ENCODE measurements at regions not wholly inside any gene's neighbourhood (a gene's known extent, or its start where the extent isn't known, plus 50 kb on each side); places are given as distances from the start of the nearest gene placed in this dataset.

- no TSS peak for BruUV-seq (replicated peaks)
- Histone ChIP-seq H3K9me1 (replicated peaks; ENCODE audit: control insufficient read depth, extremely low read depth, insufficient read depth, low read length) (no peaks in the 10 kb centered on the region), H3K4me2 (ENCODE audit: insufficient read depth, low read length) (no peak overlapping the region), H3K4me3 (replicated peaks in 1 of 3; ENCODE audit: insufficient read depth in 1 of 3, low read depth in 1 of 3, low read length in 3 of 3) (no peak overlapping the region), H3K27ac (ENCODE audit: insufficient read depth, low read depth, low read length) (no peak overlapping the region), H3K36me3 (ENCODE audit: control insufficient read depth in 2 of 2, extremely low read depth in 1 of 2, insufficient read depth in 2 of 2, low read length in 2 of 2) (no peaks in the 10 kb centered on the region), H3K79me2 (ENCODE audit: control insufficient read depth, insufficient read depth, low read length) (no peaks in the 10 kb centered on the region), H4K20me1 (replicated peaks; ENCODE audit: control insufficient read depth, extremely low read depth, insufficient read depth, low read length) (no peaks in the 10 kb centered on the region), H3K27me3 (ENCODE audit: control insufficient read depth in 2 of 2, insufficient read depth in 2 of 2, low read length in 2 of 2) (no peaks in the 10 kb centered on the region), H3K4me1 (ENCODE audit: control insufficient read depth, extremely low read depth, insufficient read depth, low read length) (no peaks in the 10 kb centered on the region), H3K9me3 (replicated peaks; ENCODE audit: control insufficient read depth, insufficient read depth, low read length) (no peaks in the 10 kb centered on the region), H3K9ac (replicated peaks; ENCODE audit: extremely low read depth, insufficient read depth, low read length) (no peak overlapping the region), H2AFZ (ENCODE audit: low read depth, low read length) (no peak overlapping the region)
- POLR2A ChIA-PET: no interaction called here
- DNase-seq (ENCODE audit: low read depth, low spot score): no peak
- intact Hi-C loops (cut with micrococcal nuclease) (no loop called here), dilution Hi-C loops (cut with MboI; ENCODE audit: extremely low pct_ligation_motif_present, low sequenced_read_pairs) (no loop called here)
- no peak for TF ChIP-seq POLR2A (IDR thresholded peaks at IDR 0.05; ENCODE audit: low read depth, low read length)
- no peak for TF ChIP-seq FOS (IDR thresholded peaks at IDR 0.05; ENCODE audit: borderline replicate concordance, insufficient read depth, low read length)
- TF ChIP-seq, protein P1, sequence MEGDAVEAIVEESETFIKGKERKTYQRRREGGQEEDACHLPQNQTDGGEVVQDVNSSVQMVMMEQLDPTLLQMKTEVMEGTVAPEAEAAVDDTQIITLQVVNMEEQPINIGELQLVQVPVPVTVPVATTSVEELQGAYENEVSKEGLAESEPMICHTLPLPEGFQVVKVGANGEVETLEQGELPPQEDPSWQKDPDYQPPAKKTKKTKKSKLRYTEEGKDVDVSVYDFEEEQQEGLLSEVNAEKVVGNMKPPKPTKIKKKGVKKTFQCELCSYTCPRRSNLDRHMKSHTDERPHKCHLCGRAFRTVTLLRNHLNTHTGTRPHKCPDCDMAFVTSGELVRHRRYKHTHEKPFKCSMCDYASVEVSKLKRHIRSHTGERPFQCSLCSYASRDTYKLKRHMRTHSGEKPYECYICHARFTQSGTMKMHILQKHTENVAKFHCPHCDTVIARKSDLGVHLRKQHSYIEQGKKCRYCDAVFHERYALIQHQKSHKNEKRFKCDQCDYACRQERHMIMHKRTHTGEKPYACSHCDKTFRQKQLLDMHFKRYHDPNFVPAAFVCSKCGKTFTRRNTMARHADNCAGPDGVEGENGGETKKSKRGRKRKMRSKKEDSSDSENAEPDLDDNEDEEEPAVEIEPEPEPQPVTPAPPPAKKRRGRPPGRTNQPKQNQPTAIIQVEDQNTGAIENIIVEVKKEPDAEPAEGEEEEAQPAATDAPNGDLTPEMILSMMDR (IDR thresholded peaks at IDR 0.05; ENCODE audit: extremely low read depth in 1 of 2, insufficient read depth in 1 of 2, low read depth in 1 of 2, low read length in 2 of 2): no peak
- TF ChIP-seq JUN (IDR thresholded peaks at IDR 0.05; ENCODE audit: borderline replicate concordance, insufficient read depth, insufficient read length, low read depth): no peak
- no peak for TF ChIP-seq POLR2AphosphoS5 (IDR thresholded peaks at IDR 0.05; ENCODE audit: insufficient read depth, low read depth, low read length)
- TF ChIP-seq EZH2 (IDR thresholded peaks at IDR 0.05; ENCODE audit: borderline replicate concordance, low read depth, low read length, severe bottlenecking): no peak
- no peak for TF ChIP-seq GATA2 (IDR thresholded peaks at IDR 0.05; ENCODE audit: insufficient read depth, insufficient read length, low read depth, low read length)
- no peak for TF ChIP-seq MAX (IDR thresholded peaks at IDR 0.05; ENCODE audit: insufficient read depth, insufficient read length)
- TF ChIP-seq MYC (IDR thresholded peaks at IDR 0.05; ENCODE audit: low read depth, low read length): no peak
- CTCF ChIA-PET: no interaction called here
- FAIRE-seq: no peak
Measured at GRCh38 chr2:138901530-138901929, 121.3 kb upstream of the NXPH2 start.
